8988T (cell line): ENCODE measurements at regions not wholly inside any gene's neighbourhood (a gene's known extent, or its start where the extent isn't known, plus 50 kb on each side); places are given as distances from the start of the nearest gene placed in this dataset.
"Not testable (repeated sequence)": the region's sequence is repeated elsewhere in the genome, so short reads cannot be mapped to it uniquely, and the experiment has no call there.

Experiments
- DNase-seq: peaks from one replicate; pipeline ENCODE4 v3.0.0; 2011

DNA sequence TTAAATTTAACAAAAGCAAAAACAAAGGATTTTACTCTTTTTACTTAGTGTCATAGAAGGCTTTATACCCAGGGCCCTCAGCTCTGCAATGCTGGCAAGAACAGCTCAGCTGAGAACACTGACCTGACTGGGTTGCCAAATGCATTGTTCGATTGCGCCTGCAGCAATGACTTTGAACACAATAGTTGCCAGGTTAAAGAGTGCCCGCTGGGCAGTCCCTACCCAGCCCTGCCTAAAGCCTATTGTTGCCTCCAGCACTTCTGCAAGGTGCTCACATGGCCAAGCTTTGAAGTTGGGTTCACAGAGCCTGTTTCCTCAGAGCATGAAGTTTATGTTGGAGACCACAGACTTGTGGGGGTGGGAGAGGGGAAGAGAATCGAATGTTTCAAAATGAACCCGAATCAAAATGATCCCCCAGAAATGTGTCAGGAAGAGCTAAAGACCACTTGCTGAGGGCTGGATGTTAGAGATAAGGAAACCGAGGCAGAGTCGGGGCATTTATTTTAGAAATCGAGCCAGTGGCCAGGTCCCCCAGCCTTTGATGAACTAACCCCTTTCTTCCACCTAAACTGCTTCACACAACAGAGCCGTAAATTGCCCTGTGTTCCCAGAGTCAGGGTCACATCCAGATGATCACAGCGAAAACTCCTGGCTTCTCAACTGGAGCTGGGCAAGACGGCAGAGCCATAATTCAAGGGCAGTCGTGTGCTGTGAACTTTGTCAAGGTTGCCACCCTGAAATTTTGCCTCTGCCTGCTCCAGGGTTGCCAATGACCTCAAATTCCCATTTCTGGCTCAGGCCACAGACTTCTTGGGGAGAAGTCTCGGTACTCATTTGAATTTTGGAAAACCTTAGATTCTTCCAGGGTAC is 55.0 kb downstream of the FOXA2 start:
- DNase-seq: no peak

DNA sequence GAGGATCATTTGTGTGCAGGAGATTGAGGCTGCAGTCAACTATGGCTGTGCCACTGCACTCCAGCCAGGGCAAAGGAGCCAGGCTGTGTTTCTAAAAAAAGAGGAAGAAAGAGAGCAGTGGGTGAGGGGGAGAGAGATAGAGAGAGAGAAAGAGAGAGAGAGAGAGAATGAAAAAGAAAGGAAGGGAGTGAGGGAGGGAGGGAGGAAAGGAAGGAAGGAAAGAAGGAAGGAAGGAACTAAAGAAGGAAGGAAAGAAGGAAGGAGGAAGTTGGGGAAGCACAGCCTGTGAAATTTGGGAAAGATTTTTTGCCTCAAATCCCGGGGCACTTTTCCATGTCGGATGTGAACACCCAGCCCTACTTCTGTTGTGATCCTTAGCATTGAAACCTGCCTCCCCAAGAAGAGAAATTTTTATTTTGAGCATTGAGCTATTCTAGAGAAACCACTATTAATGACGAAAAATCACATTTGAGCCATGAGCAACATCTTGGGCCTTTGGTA is 57.8 kb downstream of the FOXA2 start:
- DNase-seq: no peak

DNA sequence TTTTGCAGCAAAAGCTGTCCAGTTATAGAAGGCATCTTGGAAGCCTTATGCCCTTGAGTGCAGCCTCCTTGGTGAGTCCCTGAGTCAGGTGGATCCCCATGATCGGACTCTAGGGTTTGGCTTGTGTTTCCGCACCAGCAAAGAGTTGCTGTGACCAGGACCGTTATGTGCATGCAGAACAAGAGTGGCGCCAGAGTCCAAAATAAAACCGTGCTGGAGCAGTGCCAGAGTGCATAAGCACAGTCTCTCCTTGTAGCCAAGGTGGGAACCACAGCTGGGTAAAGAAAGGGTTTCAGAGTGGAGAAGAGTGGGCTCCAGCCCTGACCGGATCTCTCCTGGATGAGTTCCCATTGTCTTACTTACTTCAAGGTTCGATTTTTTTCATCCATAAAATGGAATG is 58.6 kb downstream of the FOXA2 start:
- DNase-seq: no peak

DNA sequence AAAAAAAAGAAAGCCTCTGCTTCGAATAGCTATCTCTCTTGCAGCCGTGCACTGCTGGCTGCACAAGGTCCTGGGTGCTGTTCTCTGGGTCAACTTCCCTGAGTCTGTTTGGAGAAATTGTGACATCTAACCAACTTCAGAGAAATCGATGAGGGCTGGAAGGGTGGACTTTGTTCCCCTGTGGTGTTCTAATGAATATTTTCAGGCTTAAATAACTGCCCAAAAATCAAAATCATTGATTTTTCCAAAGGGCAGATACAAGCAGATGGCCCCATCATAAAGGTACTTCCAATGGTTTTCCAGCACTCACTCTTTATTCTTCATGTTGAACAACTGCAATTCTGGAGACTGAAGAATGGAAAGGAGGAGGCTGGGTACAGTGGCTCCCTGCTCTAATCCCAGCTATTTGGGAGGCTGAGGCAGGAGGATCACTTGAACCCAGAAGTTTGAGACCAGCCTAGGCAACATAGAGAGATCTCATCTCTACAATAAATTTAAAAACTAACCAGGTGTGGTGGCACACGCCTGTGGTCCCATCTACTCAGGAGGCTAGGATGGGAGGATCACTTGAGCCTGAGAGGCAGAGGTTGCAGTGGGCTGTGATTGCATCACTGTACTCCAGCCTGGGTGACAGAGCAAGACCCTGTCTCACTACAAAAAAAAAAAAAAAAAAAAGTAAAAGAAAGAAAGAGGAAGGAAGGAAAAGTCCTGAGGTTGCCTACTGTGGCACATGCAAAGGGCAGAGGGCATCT is 59.1 kb downstream of the FOXA2 start:
- no peak for DNase-seq

DNA sequence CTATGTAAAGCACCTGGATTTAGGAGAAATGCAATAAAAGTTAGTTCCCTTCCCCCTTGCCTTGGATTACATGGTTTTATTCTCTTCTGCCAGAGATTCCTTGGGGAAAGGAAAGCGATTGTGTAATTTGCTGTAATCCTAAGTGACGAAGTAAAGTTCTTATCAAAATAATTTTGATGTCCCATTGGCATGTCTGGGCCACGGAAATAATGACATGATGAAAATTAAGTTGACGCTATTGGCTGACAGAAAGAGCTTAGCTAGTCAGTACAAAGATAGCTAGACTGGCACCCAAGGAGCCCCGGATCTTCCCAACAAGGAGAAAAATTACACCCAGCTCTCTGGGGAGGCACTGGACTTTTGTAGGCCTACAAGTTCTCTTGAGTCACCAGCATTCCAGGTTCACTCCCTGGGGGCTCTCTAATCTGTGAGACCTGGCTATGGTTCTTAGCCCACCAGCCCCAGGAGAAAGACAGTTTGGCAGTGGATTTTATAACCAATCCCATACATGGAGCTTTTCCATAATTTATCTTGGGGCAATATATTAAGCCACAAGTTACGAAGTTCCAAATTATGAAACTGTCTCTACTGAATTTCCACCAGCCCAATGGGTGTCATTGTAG is 59.9 kb downstream of the FOXA2 start:
- DNase-seq: no peak

DNA sequence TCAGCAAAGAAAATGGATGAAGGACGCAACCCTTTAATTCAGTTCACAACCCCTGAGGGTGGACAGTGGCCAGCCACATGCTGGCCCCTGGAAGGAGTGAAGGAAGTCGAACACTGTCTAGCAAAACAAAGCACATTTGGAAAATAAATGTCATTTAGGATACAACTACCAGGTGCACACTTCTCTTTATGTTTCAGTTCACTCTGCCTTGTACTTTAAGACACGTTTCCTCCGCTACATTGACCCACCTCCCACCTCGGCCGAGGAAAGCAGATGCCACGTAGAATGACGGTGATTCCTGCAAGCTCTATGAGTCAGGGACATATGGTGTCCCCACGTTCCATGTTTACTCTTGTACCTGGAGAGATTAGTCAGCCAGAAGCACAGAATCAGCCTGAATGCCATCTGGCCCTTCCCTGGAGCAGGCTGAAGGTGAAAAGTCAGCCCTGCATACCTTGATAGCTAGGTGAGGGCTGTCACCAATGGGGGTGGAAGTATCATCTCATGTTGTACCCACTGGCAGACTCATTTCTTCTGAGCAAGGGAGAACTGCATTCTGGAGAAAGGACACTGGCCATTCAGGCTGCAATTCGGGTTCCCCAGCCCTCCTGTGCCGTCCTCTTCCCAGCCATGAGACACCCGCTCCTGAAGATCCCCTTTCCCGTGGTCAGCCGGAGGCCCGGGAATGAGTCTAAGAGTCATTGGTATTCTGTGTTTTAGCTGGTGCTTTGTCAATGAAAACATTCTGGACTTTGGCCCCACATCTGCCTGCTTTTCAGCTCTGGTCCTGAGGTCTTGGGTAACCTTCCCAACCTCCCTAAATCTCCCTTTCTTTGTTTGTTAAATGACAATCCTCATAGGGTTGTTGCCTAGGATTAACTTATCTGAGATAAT is 60.6 kb downstream of the FOXA2 start:
- no peak for DNase-seq

DNA sequence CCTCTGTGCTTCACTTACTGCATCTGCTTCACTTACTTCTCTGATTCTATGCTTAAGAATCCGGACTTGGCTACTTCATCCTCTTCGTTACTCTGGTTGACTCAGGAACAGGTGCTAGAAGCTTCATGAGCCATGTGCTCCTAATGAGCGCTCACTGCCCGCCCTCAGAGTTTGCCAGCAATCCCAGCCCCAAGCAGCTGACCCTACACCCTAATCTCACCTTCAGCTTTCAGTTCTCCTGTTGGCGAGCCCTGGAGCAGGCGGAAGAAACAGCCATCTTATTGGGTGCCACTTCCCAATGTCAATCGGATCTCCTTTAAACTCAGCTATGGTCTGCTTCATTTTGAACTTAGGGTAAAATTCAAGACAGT is 61.3 kb downstream of the FOXA2 start:
- DNase-seq: no peak

DNA sequence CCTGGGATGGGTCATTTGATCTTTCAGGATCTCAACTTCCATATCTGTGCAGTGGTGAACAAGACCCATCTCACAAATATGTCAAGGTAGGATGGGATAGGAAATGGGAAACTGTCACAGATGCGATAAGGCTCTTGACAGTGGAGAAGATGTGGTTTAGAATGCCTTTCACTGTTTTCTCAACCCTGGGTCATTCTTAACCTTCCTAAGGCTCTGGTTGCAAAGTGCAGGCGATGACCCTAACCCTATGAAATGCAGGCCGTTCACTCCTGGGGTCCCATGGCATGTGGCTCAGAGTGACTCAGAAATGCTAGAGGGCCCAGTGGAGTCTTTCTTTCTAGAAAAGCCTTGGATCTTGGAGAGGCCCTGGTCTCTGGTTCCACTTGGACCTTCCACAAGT is 61.7 kb downstream of the FOXA2 start:
- DNase-seq: no peak

DNA sequence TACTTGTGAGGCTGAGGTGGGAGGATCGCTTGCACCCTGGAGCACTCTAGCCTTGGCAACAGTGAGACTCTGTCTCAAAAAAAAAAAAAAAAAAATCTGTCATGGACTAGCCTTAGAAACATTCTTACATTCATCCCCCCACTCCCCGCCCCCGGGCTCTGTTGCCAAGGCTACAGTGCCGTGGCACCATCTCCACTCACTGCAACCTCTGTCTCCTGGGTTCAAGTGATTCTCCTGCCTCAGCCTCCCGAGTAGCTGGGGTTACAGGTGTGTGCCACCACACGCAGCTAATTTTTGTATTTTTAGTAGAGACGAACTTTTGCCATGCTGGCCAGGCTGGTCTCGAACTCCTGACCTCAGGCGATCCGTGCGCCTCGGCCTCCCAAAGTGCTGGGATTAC is 62.4 kb downstream of the FOXA2 start:
- not testable (repeated sequence) for DNase-seq

DNA sequence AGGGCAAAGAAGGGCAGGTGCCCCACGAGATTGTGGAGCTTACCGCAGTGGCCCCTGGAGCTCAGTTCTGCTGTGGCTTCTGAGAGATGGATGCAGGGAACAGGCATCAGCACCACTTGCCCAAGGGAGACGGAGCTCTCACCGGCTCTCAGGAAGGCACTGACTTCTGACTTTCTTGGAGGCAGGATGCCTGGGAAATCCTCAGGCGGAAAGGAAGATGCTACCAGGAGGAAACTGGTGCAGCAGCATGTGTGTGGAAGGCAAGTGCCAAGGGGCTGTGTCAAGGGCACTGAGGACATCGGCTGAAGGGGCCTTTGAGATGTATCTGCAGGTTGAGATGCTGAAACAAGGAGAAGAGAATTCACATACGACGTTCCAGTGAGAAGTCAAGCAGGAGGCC is 64.0 kb downstream of the FOXA2 start:
- DNase-seq: no peak

DNA sequence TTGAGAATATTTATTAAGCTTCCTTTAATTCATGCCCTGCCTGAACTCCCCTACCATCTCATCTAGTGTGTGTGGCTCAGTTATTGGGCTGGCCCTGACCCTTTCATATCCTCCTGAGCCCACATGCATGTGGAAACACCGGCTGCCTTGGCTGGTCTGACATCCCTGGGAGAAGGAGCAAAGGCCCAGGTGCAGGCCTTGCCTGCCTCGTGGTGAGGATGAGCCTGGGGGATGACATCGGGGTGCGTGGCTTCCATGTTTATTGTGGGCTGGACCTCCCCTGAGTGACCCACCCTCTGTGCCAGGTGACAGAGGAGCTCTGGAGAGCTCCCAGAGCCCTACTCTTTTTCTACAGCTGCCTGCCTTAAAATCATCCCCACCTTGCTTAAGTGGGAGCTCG is 69.1 kb downstream of the FOXA2 start:
- no peak for DNase-seq

DNA sequence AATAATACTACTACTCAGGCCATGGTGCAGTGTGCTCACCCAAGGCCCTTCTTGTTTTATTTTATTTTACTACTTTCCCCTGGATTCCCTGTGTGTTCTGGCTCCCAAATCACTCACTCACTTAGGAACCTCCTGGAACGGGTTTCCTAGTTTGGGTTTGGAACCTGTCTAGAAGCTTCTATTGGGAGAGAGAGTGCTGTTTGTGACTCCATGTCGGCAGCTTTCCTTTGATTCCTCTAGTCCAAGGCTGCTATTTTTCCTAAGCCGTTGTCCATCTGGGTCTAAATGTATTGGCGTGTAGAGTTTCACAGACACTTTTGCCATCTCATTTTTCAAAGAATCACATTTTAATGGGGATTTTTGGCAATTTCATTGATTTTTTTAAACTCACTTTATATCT is 70.8 kb downstream of the FOXA2 start:
- no peak for DNase-seq

DNA sequence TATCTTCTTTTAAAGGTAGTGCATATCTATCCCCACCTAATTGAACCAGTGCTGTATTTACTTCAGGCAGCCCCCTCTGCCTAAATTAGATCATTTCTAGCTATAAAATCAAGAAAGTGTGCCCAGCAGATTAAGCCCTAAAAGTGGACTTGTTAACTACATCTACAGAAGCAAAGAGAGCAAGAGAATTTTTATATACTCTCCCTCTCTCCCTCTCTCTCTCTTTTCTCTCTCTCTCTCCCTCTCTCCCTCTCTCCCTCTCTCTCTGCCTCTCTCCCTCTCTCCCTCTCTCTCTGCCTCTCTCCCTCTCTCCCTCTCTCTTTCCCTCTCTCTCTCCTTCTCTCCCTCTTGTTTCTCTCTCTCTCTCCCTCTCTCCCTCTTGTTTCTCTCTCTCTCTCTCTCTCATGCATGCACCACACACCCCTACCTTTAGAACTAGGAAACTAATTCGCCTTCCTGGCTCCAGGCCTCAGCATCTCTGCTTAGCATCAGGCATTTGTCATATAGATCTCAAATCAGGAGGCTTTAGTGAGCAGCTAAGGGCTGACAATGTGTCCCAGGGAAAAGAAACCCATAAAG is 71.4 kb downstream of the FOXA2 start:
- DNase-seq: no peak

DNA sequence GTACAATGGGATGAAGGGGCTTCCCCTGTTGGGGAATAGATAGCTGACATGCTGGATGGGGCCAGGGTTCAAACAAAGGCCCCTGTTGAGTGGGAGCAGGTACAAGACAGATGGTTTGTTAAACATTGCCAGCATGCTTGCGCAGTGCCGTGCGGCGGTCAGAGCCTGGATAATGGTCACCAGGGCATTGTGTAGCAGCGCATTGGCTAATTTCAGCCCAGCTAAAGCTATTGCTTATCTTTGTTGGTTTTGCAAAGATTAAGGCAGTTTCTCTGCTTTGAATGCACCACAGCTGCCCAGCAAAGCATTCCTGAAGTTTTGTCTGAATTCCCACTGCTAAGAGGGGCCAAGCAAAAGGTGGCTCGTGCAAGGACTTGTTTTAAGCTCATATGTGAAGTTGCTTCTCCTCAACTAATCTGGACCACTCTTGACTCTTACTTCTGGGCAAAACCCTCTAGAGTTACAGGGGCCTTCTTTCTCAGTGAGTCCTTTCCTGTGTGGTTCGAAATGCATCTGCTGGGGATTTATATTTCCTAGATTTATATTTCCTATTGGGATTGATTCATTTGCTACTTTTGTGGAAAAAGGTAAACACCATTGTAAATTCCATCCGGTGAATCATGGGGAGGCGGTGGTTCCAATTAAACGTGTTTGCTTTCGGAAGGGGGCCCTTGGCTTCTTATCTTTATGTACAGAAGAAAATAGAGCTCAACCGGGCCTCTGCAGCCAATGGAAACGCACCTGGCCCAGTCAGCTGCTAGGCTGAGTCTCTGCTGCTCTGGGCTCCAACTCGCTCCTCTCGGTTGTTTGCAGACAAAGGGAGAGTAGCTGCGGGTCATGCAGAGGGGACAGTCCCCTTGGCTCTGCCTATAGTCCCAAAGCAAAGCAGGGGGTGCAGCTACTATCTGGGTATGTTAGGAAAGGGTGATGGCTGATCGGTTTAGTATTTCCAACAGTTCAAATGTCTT is 72.1 kb downstream of the FOXA2 start:
- DNase-seq: no peak

DNA sequence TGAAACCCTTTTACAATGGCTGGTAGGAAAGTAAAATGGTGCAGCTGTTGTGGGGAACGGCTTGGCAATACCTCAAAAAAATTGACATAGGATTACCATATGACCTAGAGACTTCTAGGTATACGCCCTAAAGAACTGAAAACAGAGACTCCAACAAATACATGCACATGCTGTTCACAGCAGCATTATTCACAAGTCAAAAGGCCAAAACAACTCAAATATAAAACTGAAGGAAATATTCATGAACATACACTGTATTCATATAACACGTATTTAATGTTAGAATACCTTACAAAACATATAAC is 74.6 kb downstream of the FOXA2 start:
- DNase-seq: no peak

DNA sequence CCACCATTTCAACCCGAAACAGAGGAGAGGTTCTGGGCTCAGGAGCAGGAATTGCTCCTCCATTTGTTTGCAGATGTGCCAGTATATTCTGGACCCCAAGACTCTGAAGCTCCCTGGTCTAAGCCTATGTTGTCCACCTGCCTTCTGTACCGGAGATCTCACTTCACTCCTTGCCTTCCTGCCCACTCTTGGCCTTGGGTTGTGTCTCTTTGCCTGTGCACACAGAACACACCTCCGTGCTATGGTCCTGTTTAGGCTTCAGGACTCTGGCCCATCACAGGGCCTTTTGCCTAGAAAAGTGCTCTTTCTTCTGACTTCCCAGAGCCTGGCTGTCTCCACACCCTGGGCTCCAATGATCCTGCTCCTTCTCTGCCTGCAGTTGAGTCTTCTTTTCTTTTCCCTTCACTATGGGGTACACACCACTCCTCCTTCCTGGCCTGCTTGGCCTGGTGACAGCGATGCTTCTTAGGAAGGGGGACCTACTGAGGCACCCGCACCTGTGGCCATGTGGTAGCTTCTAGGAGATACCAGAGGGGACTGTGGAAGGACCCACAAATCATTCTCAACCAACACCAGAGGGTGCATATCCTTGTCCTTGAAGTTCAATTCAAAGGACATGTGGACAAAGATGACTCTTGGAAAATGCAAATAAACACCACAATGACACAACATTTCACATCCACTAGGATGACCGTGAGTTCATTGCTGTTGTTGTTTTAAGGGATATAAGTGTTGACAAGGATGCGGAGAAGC is 75.1 kb downstream of the FOXA2 start:
- DNase-seq: no peak

DNA sequence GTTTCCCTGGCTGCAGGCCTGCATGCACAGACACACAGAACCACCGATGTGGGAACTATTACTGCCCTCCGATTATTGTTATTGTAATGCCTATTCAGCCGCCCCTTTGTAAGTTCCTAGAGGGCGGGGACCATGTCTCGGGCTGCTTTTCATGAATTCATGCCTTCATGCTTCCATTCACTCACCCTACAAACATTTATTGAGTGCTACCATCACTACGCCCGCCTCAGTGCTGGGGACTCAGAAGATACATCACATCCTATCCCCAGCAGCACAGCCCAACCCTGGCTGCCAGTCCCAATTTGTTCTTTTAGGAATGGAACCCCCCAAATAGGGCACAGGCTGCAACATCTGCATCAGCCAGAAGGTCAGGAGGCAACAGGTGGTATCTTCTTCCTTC is 75.9 kb downstream of the FOXA2 start:
- no peak for DNase-seq

DNA sequence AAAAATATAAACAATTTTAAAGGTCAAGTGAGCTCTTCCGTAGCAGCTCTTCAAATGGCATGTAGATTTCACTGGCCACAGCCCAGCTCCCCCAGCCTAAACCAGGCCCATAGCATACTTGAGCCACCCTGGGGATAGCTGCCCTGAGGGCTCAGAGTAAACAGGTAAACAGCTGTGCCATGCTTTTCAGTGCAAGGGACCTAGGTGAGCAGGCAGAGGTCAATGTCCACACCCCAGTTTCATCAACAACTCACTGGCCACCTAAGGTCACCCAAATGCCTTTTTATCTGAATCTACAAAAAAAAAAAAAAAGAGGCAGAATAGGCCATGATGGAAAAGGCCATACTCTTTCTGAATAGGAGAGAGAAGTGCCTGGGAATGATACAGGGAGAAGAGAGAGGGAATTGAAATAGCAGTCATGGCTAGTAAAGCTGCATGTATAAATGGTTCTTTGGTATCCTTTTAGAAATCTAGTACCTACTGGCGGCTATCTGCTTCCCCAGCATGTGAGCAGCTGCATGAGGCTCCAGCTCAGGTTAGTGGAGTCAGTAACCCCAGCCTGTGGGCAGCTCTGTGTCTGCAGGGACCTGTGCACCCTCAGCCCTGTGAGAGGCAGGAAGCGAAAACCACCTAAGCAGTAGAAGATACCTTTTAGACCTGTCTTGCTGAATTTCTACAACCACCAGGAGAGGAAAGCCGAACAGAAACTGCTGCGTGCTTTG is 77.0 kb downstream of the FOXA2 start:
- DNase-seq: no peak

DNA sequence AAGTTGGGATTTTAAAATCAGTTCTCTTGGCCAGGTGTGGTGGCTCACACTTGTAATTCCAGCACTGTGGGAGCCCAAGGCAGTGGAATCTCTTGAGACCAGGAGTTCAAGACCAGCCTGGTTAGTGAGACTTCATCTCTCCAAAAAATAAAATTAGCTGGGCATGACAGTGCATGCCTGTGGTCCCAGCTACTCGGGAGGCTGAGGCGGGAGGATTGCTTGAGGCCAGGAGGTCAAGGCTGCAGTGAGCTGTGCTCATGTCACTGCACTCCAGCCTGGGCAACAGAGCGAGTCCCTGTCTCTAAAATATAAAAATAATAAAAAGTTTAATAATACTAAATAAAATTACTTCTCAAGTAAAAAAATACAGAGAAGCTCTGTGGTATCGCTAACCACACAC is 77.5 kb downstream of the FOXA2 start:
- DNase-seq: no peak

DNA sequence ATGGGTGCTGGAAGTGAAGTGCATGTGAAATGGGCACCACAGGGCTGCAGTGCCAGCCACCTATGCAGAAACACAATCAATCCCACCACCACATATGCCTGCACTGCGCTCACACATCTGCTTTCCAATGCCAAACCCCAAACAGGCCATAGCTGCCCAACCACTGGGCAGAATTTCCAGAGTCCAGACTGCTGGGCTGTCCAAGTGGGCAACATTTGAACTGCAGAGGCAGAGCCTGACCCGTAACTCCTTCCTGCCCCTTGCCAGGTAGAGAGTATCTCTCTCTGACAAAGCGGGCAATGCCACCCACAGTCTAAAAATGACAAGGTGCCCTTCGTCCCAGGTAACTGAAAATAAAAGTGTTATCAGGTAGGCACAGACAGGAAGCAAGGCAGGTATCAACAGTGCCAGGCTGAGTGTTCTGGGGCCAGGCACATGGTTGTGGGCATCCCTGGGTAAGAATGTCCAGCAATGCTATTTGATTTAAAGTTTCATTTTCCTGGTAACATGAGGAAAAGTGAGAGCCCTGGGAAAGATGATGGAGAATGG is 79.5 kb downstream of the FOXA2 start:
- no peak for DNase-seq
